ENCODE measurements at regions not wholly inside any gene's neighbourhood (a gene's known extent, or its start where the extent isn't known, plus 50 kb on each side); places are given as distances from the start of the nearest gene placed in this dataset.
"Not testable (repeated sequence)": the region's sequence is repeated elsewhere in the genome, so short reads cannot be mapped to it uniquely, and the experiment has no call there.

- H3K36me3 Mint-ChIP-seq (ENCODE audit: low read depth); H3K9me3 Mint-ChIP-seq; H3K27me3 Mint-ChIP-seq; H3K4me1 Mint-ChIP-seq: not testable (repeated sequence)
- peak; percentile 98 for ATAC-seq
- Mint-ChIP-seq H3K4me3 (peak overlapping the region; percentile 70), H3K27ac (peak overlapping the region; percentile 53)
- DNase-seq, result peak; percentile 41
Measured at GRCh38 chr2:113551637-113552318, 53.3 kb downstream of the FOXD4L1 start.

DNA sequence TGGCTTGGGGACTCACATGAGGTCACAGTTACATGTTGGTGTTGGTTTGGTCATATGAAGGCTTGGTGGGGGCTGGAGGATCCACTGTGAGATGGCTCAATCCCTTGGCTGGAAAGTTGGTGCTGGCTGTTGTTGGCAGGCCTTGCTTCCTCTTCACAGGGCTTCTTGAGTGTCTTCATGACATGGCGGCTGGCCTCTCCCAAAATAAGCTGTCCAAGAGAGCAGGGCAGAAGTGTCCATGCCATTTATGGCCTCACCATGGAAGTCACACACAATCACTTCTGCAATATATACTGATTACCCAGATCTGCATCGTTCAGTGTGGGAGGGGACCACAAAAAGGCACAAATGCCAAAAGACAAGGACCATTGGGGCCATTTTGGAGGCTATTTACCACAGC, 61.4 kb downstream of the FOXD4L1 start:
- H3K27ac Mint-ChIP-seq; ATAC-seq; H3K36me3 Mint-ChIP-seq (ENCODE audit: low read depth); H3K27me3 Mint-ChIP-seq; H3K9me3 Mint-ChIP-seq; DNase-seq; H3K4me3 Mint-ChIP-seq; H3K4me1 Mint-ChIP-seq: not testable (repeated sequence)

DNA sequence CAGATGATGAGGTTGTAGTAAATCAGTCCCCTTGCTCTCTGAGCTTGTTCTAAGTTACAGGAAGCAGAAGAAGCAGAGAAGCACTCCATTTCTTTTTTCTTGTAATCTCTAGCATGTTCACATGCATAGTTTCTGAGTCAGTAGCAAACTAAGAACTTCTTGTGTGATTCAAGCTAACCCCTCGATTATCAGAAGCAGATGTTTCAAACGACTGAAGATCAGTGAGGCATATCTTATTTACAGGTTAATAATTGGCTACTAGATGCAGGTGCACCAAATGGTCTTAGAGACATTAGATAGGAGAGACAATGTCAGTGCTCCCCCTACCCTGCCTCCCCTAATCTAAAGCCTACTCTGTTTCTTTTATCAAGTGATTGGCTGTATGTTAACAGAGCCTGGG, 64.2 kb downstream of the FOXD4L1 start:
- not testable (repeated sequence) for ATAC-seq; H3K9me3 Mint-ChIP-seq; H3K27me3 Mint-ChIP-seq; H3K4me1 Mint-ChIP-seq; H3K36me3 Mint-ChIP-seq (ENCODE audit: low read depth); H3K27ac Mint-ChIP-seq; H3K4me3 Mint-ChIP-seq; DNase-seq

DNA sequence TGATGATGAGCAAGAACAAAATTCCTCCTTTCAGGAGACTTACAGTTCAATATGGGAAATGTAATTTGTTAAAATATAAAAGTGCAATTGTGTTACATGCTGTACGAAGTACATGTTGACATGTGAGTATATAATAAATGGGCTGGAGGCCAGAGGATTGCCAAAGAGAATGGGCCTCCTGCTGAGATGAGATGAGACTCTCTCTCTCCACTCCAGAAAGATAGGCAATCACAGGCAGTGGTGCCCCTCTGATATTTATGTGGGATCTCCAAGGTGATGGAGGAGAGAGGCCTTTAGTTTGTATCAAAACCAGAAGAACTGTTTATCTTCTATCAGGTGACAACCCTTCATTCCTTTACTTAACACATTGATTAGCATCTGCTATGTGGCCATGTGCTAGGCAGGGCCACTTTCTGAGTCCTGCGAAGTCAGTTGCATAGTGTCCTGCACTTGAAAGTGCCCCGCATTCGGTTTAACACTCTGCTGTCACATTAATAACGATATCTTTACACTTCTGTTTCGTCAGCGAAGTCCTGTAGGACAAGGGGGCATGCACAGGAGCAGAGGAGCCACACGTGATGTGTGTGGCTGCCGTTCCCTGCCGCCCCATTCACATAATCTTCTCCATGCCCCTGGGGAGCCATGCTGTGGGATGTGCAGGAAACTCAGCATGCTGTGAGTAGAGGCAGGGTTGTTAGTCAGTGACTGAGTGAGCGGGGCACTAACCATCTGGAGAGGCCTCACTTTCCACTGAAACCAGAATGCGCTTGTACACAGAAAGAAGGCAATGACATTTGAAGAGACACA, 60.2 kb upstream of the RABL2A start:
- H3K9me3 Mint-ChIP-seq; H3K27me3 Mint-ChIP-seq; H3K27ac Mint-ChIP-seq; H3K4me3 Mint-ChIP-seq; H3K4me1 Mint-ChIP-seq; H3K36me3 Mint-ChIP-seq (ENCODE audit: low read depth); DNase-seq; ATAC-seq: not testable (repeated sequence)

GRCh38 chr2:113567481-113567849, 59.6 kb upstream of the RABL2A start:
- H3K27me3 Mint-ChIP-seq; H3K36me3 Mint-ChIP-seq (ENCODE audit: low read depth); H3K9me3 Mint-ChIP-seq: not testable (repeated sequence)

GRCh38 chr2:113568231-113568630, 58.8 kb upstream of the RABL2A start:
- not testable (repeated sequence) for H3K27me3 Mint-ChIP-seq; DNase-seq; H3K9me3 Mint-ChIP-seq; H3K27ac Mint-ChIP-seq; H3K4me3 Mint-ChIP-seq; ATAC-seq; H3K36me3 Mint-ChIP-seq (ENCODE audit: low read depth); H3K4me1 Mint-ChIP-seq

More at GRCh38 chr2:113567481-113567849, 59.6 kb upstream of the RABL2A start:
- DNase-seq, H3K27ac Mint-ChIP-seq, H3K4me1 Mint-ChIP-seq, H3K4me3 Mint-ChIP-seq: not testable (repeated sequence)
- ATAC-seq, result peak; percentile 24

- not testable (repeated sequence) for H3K27ac Mint-ChIP-seq; H3K27me3 Mint-ChIP-seq; H3K9me3 Mint-ChIP-seq; H3K4me1 Mint-ChIP-seq; H3K36me3 Mint-ChIP-seq (ENCODE audit: low read depth); DNase-seq; H3K4me3 Mint-ChIP-seq; ATAC-seq
Measured at GRCh38 chr2:113570082-113570481, 57.0 kb upstream of the RABL2A start.

DNA sequence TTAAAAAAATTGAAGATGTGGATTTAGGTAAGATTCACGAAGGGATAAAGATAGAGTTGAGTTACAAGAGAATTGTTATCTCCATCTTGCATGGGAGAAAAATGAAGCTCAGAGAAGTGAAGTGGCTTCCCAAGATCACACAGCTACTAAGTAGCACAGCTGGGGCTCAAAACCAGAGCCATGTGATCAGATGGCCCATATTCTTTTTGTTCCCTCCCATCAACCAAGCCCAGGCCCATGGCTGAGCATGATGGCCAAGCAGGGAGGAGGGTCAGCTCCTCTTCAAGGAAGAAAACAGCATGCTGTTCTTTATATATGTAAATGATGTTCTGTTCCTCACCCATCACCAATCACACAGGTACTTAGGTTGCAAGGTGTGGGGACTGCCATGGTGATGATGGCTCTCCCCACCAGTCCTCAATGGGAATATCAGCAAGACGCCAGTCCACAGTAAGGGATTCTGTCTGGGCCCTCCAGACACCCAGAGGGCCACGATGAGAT, 56.5 kb upstream of the RABL2A start:
- H3K27ac Mint-ChIP-seq; H3K27me3 Mint-ChIP-seq; H3K4me1 Mint-ChIP-seq; H3K4me3 Mint-ChIP-seq; H3K36me3 Mint-ChIP-seq (ENCODE audit: low read depth); H3K9me3 Mint-ChIP-seq; ATAC-seq; DNase-seq: not testable (repeated sequence)

DNA sequence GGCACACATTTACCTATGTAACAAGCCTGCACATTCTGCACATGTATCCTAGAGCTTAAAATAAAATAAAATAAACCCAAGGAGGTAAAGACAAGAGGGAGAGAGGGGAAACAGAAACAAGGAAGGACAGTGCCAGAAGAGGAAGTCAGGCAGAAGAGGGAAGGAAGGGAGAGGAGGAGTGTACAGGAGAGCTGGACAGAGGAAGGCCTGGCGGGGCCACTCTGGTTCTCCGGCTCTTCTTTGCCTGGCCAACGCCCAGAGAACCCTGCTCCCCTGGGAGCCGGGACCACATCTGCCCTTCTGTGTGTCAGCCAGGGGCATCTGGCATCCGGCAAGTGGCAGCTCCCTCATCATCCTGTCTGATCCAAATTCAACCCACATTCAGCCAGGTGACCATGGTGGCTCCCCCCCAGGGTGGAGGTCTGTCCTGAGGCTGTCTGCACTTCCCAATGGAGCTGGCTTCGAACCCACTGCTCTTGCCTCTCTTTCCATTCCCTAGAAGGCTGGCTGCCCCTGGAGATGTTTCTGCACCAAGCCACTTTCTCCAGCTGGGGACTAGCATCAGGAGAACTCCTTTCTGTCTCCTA, 55.5 kb upstream of the RABL2A start:
- H3K27ac Mint-ChIP-seq; H3K4me3 Mint-ChIP-seq; H3K27me3 Mint-ChIP-seq; ATAC-seq; DNase-seq; H3K9me3 Mint-ChIP-seq; H3K36me3 Mint-ChIP-seq (ENCODE audit: low read depth); H3K4me1 Mint-ChIP-seq: not testable (repeated sequence)

- H3K27me3 Mint-ChIP-seq; H3K9me3 Mint-ChIP-seq; H3K4me1 Mint-ChIP-seq; H3K4me3 Mint-ChIP-seq; ATAC-seq; H3K36me3 Mint-ChIP-seq (ENCODE audit: low read depth); H3K27ac Mint-ChIP-seq; DNase-seq: not testable (repeated sequence)
Measured at GRCh38 chr2:113575721-113576120, 51.3 kb upstream of the RABL2A start.

DNA sequence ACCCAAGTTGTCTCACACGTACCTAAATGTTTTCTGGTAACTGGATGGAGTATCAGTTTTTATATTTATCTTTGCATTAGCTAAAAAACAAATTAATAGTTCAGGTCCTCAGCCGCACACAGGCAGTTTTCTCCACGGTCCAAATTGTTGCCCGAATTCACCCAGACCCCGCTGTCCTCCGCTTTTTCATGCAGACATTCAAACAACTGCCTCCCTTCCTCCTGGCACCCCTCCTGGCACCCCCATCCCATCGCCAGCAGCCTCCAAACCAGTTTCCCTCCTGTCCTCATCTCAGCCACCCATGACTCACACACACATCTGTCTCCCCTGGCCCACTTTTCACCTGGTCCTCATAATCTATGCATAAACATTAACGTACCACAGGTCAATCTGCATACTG, 50.7 kb upstream of the RABL2A start:
- H3K27me3 Mint-ChIP-seq, H3K27ac Mint-ChIP-seq: not testable (repeated sequence)

More for the DNA sequence above, 50.7 kb upstream of the RABL2A start:
- H3K36me3 Mint-ChIP-seq (ENCODE audit: low read depth); H3K4me1 Mint-ChIP-seq; H3K4me3 Mint-ChIP-seq; DNase-seq; ATAC-seq; H3K9me3 Mint-ChIP-seq: not testable (repeated sequence)

All from activated naive CD8-positive, alpha-beta T cell treated with anti-CD3 and anti-CD28 coated beads, Interleukin-2, amount 50 U/mL, for 24 hours (primary cell).